Thyroid gland (tissue), 4 donors: ENCODE measurements at regions not wholly inside any gene's neighbourhood (a gene's known extent, or its start where the extent isn't known, plus 50 kb on each side); places are given as distances from the start of the nearest gene placed in this dataset.

Experiments
- DNase-seq, 2 donors: peaks; one replicate each; pipeline ENCODE4 v3.0.0-alpha.2; 2019
- H3K27ac ChIP-seq, 3 donors: fragments of 200-600 bp; sonication (generic); 1 replicate in 2 of 3; 2 replicates in 1 of 3; pipeline ENCODE4 v1.5.1; 2016 to 2019; ENCODE audit warnings: mild to moderate bottlenecking in 1 of 3, moderate library complexity in 1 of 3
- H3K27me3 ChIP-seq: fragments of 200-600 bp; sonication (generic); one replicate; pipeline ENCODE4 v1.5.1; 2019
- H3K36me3 ChIP-seq, 2 donors: fragments of 200-600 bp; sonication (generic); one replicate each; pipeline ENCODE4 v1.5.1; 2016 to 2019
- H3K4me1 ChIP-seq, 2 donors: fragments of 200-600 bp; sonication (generic); one replicate each; pipeline ENCODE4 v1.5.1; 2017 to 2019
- H3K4me3 ChIP-seq, 3 donors: fragments of 200-600 bp; sonication (generic); replicated peaks in 1 of 3; 1 replicate in 2 of 3; 2 replicates in 1 of 3; pipeline ENCODE4 v1.5.1; 2016; ENCODE audit warnings: mild to moderate bottlenecking in 1 of 3
- H3K9me3 ChIP-seq: fragments of 200-600 bp; sonication (generic); one replicate; pipeline ENCODE4 v1.5.1; 2017
- CTCF ChIP-seq, 6 experiments: fragments of 200-600 bp in 3 of 6; fragments of 450-650 bp in 3 of 6; sonication (generic) in 3 of 6; IDR thresholded peaks; one replicate each; pipeline ENCODE4 v1.5.1; 2016 to 2019; ENCODE audit warnings: antibody characterized with exemption in 6 of 6, mild to moderate bottlenecking in 2 of 6, inconsistent platforms in 1 of 6, moderate library complexity in 1 of 6
- POLR2A ChIP-seq, 2 donors: fragments of 450-650 bp; IDR thresholded peaks; one replicate each; pipeline ENCODE4 v1.6.1; 2017; ENCODE audit warnings: antibody characterized with exemption in 2 of 2, mild to moderate bottlenecking in 2 of 2, moderate library complexity in 1 of 2
- WGBS, 2 donors: methylation state at CpG; one replicate each; pipeline ENCODE4 v1.1.5; 2017; 5-methylcytosine and 5-hydroxymethylcytosine counted together
- intact Hi-C: fragments of 100-400 bp; cut with DNase I; formaldehyde crosslinking; loops from one replicate; pipeline ENCODE4 v1.15.1; 2023

GRCh38 chr15:23983500-23984259 is 296.6 kb upstream of the NDN start:
- intact Hi-C loops = no loop called here
- DNase-seq = no peak
- H3K4me1 ChIP-seq = no peaks in the 10 kb centered on the region
- H3K27ac ChIP-seq = no peak overlapping the region
- H3K9me3 ChIP-seq = no peaks in the 10 kb centered on the region
- no peaks in the 10 kb centered on the region for H3K36me3 ChIP-seq
- no peaks in the 10 kb centered on the region for H3K27me3 ChIP-seq
- TF ChIP-seq CTCF (IDR thresholded peaks at IDR 0.05) = no peak
- TF ChIP-seq POLR2A (IDR thresholded peaks at IDR 0.05) = no peak
- 56 to 77% methylated on average over 5 of the region's 5 CpGs for WGBS, 2 donors
- H3K4me3 ChIP-seq = no peak overlapping the region

GRCh38 chr15:23994273-23994672 is 307.2 kb upstream of the NDN start:
- intact Hi-C loops = no loop called here

GRCh38 chr15:23998056-23998455 is 311.0 kb upstream of the NDN start:
- TF ChIP-seq CTCF (IDR thresholded peaks at IDR 0.05) (no peak), POLR2A (IDR thresholded peaks at IDR 0.05) (no peak)
- Histone ChIP-seq H3K4me1 (no peaks in the 10 kb centered on the region), H3K4me3 (no peak overlapping the region), H3K36me3 (no peaks in the 10 kb centered on the region), H3K27me3 (no peaks in the 10 kb centered on the region), H3K9me3 (no peaks in the 10 kb centered on the region), H3K27ac (no peak overlapping the region)
- intact Hi-C loops = no loop called here
- 50 to 66% methylated on average over 1 of the region's 1 CpG for WGBS, 2 donors
- DNase-seq = no peak

More at GRCh38 chr15:23994273-23994672, 307.2 kb upstream of the NDN start:
- Histone ChIP-seq H3K9me3 (no peaks in the 10 kb centered on the region), H3K27me3 (no peaks in the 10 kb centered on the region), H3K4me1 (no peaks in the 10 kb centered on the region), H3K4me3 (no peak overlapping the region), H3K36me3 (no peaks in the 10 kb centered on the region), H3K27ac (no peak overlapping the region)
- no peak for TF ChIP-seq POLR2A (IDR thresholded peaks at IDR 0.05)
- TF ChIP-seq CTCF (IDR thresholded peaks at IDR 0.05) = no peak
- DNase-seq = no peak
- WGBS, 2 donors = 67 to 77% methylated on average over 4 of the region's 4 CpGs

DNA sequence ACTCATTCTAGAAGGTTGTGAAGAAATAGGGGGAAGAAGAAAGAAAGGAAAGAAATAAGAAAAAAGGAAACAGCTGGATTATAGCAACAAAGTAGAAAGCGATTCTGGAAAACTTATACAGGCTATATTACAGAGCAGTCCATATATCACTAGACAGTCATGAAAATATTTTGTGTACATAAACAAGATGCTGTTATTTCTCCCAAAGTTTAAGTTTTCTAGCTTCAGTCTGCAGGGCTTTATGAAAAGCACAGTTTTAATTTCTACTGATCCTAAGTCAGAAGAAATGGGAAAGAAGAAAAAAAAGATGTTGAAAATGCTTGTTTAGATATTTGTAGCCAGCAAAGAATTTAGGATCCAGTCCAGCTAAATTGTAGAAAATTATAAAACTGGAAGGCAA is 321.4 kb upstream of the NDN start:
- intact Hi-C loops = no loop called here
- Histone ChIP-seq H3K9me3 (no peaks in the 10 kb centered on the region), H3K27ac (no peak overlapping the region), H3K36me3 (no peaks in the 10 kb centered on the region), H3K4me1 (no peaks in the 10 kb centered on the region), H3K27me3 (no peaks in the 10 kb centered on the region), H3K4me3 (no peak overlapping the region)
- WGBS, 2 donors = 37 to 66% methylated on average over 1 of the region's 1 CpG
- no peak for TF ChIP-seq POLR2A (IDR thresholded peaks at IDR 0.05)
- no peak for TF ChIP-seq CTCF (IDR thresholded peaks at IDR 0.05)
- no peak for DNase-seq

DNA sequence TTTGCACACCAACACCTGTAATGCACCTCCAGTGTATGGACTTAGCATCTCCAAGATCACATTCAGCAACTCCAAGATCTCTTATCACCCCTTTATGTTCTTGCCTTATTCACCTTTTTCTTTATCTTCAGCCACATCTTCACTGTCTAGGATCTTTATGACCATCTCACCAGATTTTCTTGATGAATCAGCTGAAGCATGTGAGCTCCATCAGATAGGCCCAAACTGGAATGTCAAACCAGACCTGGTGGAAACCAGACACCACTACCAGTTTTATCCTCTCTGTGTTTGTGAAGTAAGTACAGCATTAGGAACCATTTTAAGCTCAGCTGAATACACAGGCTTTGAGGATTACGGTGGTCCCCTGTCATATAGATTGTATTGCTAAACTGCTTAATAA is 330.4 kb upstream of the NDN start:
- Histone ChIP-seq H3K4me3 (no peak overlapping the region), H3K27me3 (no peaks in the 10 kb centered on the region), H3K9me3 (no peaks in the 10 kb centered on the region), H3K36me3 (no peaks in the 10 kb centered on the region), H3K4me1 (no peaks in the 10 kb centered on the region), H3K27ac (no peak overlapping the region)
- TF ChIP-seq POLR2A (IDR thresholded peaks at IDR 0.05) (no peak), CTCF (IDR thresholded peaks at IDR 0.05) (no peak)
- no peak for DNase-seq
- WGBS, 2 donors = 82% methylated on average over 1 of the region's 1 CpG
- intact Hi-C loops = no loop called here
